SK-N-SH treated with all-trans-retinoic acid at 6 μM for 48 hours (cell line): ENCODE measurements at regions not wholly inside any gene's neighbourhood (a gene's known extent, or its start where the extent isn't known, plus 50 kb on each side); places are given as distances from the start of the nearest gene placed in this dataset.

Source experiments
- ATAC-seq: fragments of 200-7000 bp; cut with Tn5 transposase; 3 replicates; pipeline ENCODE4 v1.9.1; 2020; ENCODE audit warnings: mild to moderate bottlenecking, moderate library complexity
- ARNTL ChIP-seq: fragments of 450-650 bp; formaldehyde crosslinking; IDR thresholded peaks from 2 replicates; pipeline ENCODE4 v1.5.0; 2020; ENCODE audit warnings: low read depth, mild to moderate bottlenecking, moderate library complexity, borderline replicate concordance
- BACH2 ChIP-seq: fragments of 250-450 bp; sonication (Bioruptor Pico); IDR thresholded peaks from 2 replicates; pipeline ENCODE4 v1.9.0; 2021; ENCODE audit warnings: mild to moderate bottlenecking, borderline replicate concordance
- CSDC2 ChIP-seq: fragments of 250-450 bp; sonication (Bioruptor Pico); IDR thresholded peaks from 2 replicates; pipeline ENCODE4 v1.5.0; 2020; ENCODE audit warnings: mild to moderate bottlenecking, moderate library complexity
- ESRRG ChIP-seq: fragments of 250-450 bp; sonication (Bioruptor Pico); IDR thresholded peaks from 2 replicates; pipeline ENCODE4 v1.6.1; 2021; ENCODE audit warnings: mild to moderate bottlenecking
- GLIS3 ChIP-seq: fragments of 250-450 bp; sonication (Bioruptor Pico); IDR thresholded peaks from 2 replicates; pipeline ENCODE4 v1.5.0; 2020; ENCODE audit warnings: mild to moderate bottlenecking, moderate library complexity
- OSR1 ChIP-seq: fragments of 250-450 bp; sonication (Bioruptor Pico); IDR thresholded peaks from 2 replicates; pipeline ENCODE4 v1.8.0; 2022; ENCODE audit warnings: moderate library complexity, mild to moderate bottlenecking, inconsistent platforms
- PPARA ChIP-seq: fragments of 250-450 bp; sonication (Bioruptor Pico); IDR thresholded peaks from 2 replicates; pipeline ENCODE4 v1.5.0; 2020; ENCODE audit warnings: mild to moderate bottlenecking, borderline replicate concordance
- RARB ChIP-seq: fragments of 250-450 bp; sonication (Bioruptor Pico); IDR thresholded peaks from 2 replicates; pipeline ENCODE4 v1.8.0; 2021; ENCODE audit warnings: mild to moderate bottlenecking, moderate library complexity
- SNAI2 ChIP-seq: fragments of 250-450 bp; sonication (Bioruptor Pico); IDR thresholded peaks from 2 replicates; pipeline ENCODE4 v1.5.0; 2020; ENCODE audit warnings: mild to moderate bottlenecking, moderate library complexity
- TCF4 ChIP-seq: fragments of 250-450 bp; sonication (Bioruptor Pico); IDR thresholded peaks from 2 replicates; pipeline ENCODE4 v1.8.0; 2021; ENCODE audit warnings: mild to moderate bottlenecking, moderate library complexity, borderline replicate concordance
- ZFP3 ChIP-seq: fragments of 250-450 bp; sonication (Bioruptor Pico); IDR thresholded peaks from 2 replicates; pipeline ENCODE4 v1.5.0; 2020; ENCODE audit warnings: mild to moderate bottlenecking, moderate library complexity
- ZFP30 ChIP-seq: fragments of 450-650 bp; formaldehyde crosslinking; IDR thresholded peaks from 2 replicates; pipeline ENCODE4 v1.5.0; 2022; ENCODE audit warnings: mild to moderate bottlenecking, moderate library complexity
- ZNF565 ChIP-seq: fragments of 450-650 bp; formaldehyde crosslinking; conservative IDR thresholded peaks from 2 replicates; pipeline ENCODE4 v1.5.0; 2020; ENCODE audit warnings: low read depth, mild to moderate bottlenecking, moderate library complexity
- ZNF70 ChIP-seq: fragments of 450-650 bp; formaldehyde crosslinking; IDR thresholded peaks from 2 replicates; pipeline ENCODE4 v1.5.0; 2020; ENCODE audit warnings: mild to moderate bottlenecking, moderate library complexity
- ZNF8 ChIP-seq: fragments of 450-650 bp; formaldehyde crosslinking; IDR thresholded peaks from 2 replicates; pipeline ENCODE4 v1.5.0; 2020; ENCODE audit warnings: mild to moderate bottlenecking, moderate library complexity
- TF ChIP-seq, protein P1 (sequence below): fragments of 250-450 bp; sonication (Bioruptor Pico); IDR thresholded peaks from 2 replicates; pipeline ENCODE4 v1.8.0; 2021; ENCODE audit warnings: low read depth, mild to moderate bottlenecking, moderate library complexity, borderline replicate concordance
- TF ChIP-seq, protein P2 (sequence below): fragments of 250-450 bp; sonication (Bioruptor Pico); IDR thresholded peaks from 2 replicates; pipeline ENCODE4 v1.5.1; 2020; ENCODE audit warnings: low read depth, mild to moderate bottlenecking, moderate library complexity

DNA sequence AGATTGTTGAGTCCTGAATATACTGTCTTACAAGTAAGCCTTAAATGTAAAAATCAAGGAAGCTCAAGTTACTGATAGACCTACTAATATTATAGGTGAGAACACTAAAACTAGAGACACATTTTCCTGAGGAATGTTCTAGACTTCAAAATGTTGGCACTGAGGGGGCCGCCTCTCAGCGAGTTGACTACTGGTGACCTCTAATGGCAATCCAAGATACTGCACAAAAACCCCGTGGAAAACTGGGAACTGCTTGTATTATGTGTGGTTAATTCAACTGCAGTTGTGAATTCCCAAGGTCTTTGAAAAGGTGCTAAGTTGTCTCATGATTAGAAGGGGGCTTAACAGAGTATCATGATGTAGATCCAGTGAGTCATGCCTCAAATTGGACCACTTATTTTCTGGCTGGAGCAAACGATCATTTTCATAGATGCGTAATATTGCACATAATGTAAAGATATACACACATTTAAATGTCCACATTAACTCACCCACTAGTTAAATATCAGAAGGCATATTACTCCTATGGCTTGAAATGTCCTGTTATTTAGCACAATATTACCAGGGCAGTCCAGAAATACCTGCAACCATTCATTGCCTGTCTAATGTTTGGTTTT lies 336.2 kb downstream of the FOXA2 start (continued):
- TF ChIP-seq SNAI2, result no peak
- TF ChIP-seq GLIS3 (CRISPR knock-in tag), result no peak
- no peak for TF ChIP-seq ESRRG (CRISPR knock-in tag)
- TF ChIP-seq ZNF70, result no peak
- TF ChIP-seq PPARA (CRISPR knock-in tag), result no peak
- TF ChIP-seq, protein P1, sequence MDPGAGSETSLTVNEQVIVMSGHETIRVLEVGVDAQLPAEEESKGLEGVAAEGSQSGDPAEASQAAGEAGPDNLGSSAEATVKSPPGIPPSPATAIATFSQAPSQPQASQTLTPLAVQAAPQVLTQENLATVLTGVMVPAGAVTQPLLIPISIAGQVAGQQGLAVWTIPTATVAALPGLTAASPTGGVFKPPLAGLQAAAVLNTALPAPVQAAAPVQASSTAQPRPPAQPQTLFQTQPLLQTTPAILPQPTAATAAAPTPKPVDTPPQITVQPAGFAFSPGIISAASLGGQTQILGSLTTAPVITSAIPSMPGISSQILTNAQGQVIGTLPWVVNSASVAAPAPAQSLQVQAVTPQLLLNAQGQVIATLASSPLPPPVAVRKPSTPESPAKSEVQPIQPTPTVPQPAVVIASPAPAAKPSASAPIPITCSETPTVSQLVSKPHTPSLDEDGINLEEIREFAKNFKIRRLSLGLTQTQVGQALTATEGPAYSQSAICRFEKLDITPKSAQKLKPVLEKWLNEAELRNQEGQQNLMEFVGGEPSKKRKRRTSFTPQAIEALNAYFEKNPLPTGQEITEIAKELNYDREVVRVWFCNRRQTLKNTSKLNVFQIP (CRISPR knock-in tag), result no peak
- TF ChIP-seq, all 23 proteins: peak for 0

DNA sequence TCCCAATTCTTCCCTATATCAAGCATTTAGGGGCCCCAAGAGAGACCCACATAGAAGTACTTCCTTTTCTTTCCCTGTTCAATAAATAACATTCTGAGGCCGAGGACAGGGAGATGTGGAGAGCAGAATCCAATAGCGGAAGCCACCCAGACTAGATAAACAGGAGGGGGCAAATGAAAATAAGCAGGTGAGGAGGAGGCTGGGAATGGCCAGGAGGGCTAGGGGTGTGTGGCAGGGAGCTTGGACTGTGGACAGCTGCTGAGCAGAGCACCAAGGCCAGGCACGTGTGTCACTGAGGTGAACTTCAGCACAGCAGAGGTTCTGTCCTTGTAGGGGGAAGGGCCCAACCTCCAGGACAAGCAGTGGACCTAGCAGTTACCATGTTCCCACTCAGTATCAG lies 339.2 kb downstream of the FOXA2 start:
- ATAC-seq, result no peak
- TF ChIP-seq BACH2 (no peak), ZNF70 (no peak), ZFP3 (CRISPR knock-in tag) (no peak), RARB (no peak), OSR1 (CRISPR knock-in tag) (no peak), ZFP30 (CRISPR knock-in tag) (no peak), CSDC2 (CRISPR knock-in tag) (no peak), ZNF565 (CRISPR knock-in tag) (no peak), PPARA (CRISPR knock-in tag) (no peak), ZNF8 (CRISPR knock-in tag) (no peak), SNAI2 (no peak), ARNTL (CRISPR knock-in tag) (no peak)
- TF ChIP-seq, protein P2, sequence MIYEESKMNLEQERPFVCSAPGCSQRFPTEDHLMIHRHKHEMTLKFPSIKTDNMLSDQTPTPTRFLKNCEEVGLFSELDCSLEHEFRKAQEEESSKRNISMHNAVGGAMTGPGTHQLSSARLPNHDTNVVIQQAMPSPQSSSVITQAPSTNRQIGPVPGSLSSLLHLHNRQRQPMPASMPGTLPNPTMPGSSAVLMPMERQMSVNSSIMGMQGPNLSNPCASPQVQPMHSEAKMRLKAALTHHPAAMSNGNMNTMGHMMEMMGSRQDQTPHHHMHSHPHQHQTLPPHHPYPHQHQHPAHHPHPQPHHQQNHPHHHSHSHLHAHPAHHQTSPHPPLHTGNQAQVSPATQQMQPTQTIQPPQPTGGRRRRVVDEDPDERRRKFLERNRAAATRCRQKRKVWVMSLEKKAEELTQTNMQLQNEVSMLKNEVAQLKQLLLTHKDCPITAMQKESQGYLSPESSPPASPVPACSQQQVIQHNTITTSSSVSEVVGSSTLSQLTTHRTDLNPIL (CRISPR knock-in tag), result no peak
- TF ChIP-seq, protein P1 (CRISPR knock-in tag), result no peak

DNA sequence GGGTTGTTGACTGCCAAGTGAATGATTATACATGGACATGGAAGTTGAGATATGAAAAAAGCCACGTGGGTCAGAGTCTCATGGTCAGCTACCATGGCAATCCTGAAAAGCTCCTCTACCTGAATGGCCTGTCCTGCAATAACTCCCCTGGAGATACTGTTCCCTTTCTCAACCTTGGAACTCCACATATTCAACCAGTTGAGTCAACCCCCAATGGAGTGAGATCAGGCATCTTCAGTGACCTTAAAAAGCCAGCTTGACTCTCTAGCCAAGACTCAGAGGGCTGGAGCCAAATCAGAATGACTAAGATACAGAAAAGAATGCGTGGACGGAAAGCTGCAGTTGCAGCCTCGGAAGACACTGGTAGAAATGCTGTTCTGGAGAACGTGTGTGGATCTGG lies 341.3 kb downstream of the FOXA2 start:
- no peak for ATAC-seq
- TF ChIP-seq, protein P2 (CRISPR knock-in tag), result no peak
- no peak for TF ChIP-seq TCF4 (CRISPR knock-in tag)
- TF ChIP-seq ESRRG (CRISPR knock-in tag), result no peak
- TF ChIP-seq SNAI2, result no peak

DNA sequence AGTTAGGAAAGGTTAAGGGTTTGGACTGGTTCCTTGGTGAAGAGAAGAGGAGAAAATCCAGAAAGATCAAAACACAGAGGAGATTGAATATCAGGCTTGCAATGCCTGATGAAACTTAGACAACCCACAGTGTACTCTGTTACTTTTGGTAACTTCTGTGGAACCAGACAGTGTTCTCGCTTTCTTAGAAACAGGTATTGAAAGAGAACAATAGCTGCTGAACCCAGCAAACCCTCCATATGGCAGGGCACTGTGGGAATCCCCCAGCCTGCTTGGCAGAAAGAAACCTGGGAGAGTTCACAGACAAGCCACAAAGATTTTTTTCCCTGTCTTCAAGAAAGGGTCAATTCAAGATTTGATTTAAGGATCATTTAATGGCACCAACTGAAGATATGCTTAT lies 342.8 kb downstream of the FOXA2 start:
- no peak for ATAC-seq
- TF ChIP-seq, protein P2 (CRISPR knock-in tag), result no peak
- TF ChIP-seq, protein P1 (CRISPR knock-in tag), result no peak
- TF ChIP-seq ZFP3 (CRISPR knock-in tag) (no peak), SNAI2 (no peak), ZNF565 (CRISPR knock-in tag) (no peak)
